ENCODE measurements at regions not wholly inside any gene's neighbourhood (a gene's known extent, or its start where the extent isn't known, plus 50 kb on each side); places are given as distances from the start of the nearest gene placed in this dataset.

- TF ChIP-seq MAX (IDR thresholded peaks at IDR 0.05) (no peak), TCF12 (IDR thresholded peaks at IDR 0.05; ENCODE audit: low read depth) (no peak), EP300 (IDR thresholded peaks at IDR 0.05; ENCODE audit: borderline replicate concordance) (no peak), ZBTB7A (IDR thresholded peaks at IDR 0.05; ENCODE audit: low read depth) (no peak), TAF1 (IDR thresholded peaks at IDR 0.05; ENCODE audit: low read depth) (no peak), TEAD4 (IDR thresholded peaks at IDR 0.05) (no peak), CEBPB (IDR thresholded peaks at IDR 0.05) (no peak), NFIC (IDR thresholded peaks at IDR 0.05) (no peak), CREB1 (IDR thresholded peaks at IDR 0.05; ENCODE audit: low read depth) (no peak), RAD21 (IDR thresholded peaks at IDR 0.05; ENCODE audit: low read depth) (no peak), FOXM1 (IDR thresholded peaks at IDR 0.05; ENCODE audit: borderline replicate concordance, low read depth) (no peak), EGR1 (IDR thresholded peaks at IDR 0.05) (no peak), USF1 (IDR thresholded peaks at IDR 0.05) (no peak), YY1 (IDR thresholded peaks at IDR 0.05; ENCODE audit: low read depth) (no peak), REST (IDR thresholded peaks at IDR 0.05; ENCODE audit: low read depth) (no peak)
These were observed 98.7 kb downstream of the ASCL4 start for GRCh38 chr12:107873223-107873622.

- no peak for TF ChIP-seq MAX (IDR thresholded peaks at IDR 0.05)
- no peak for TF ChIP-seq FOXM1 (IDR thresholded peaks at IDR 0.05; ENCODE audit: borderline replicate concordance, low read depth)
- TF ChIP-seq YY1 (IDR thresholded peaks at IDR 0.05; ENCODE audit: low read depth), result no peak
- TF ChIP-seq CREB1 (IDR thresholded peaks at IDR 0.05; ENCODE audit: low read depth), result no peak
- no peak for TF ChIP-seq USF1 (IDR thresholded peaks at IDR 0.05)
- no peak for TF ChIP-seq EGR1 (IDR thresholded peaks at IDR 0.05)
- no peak for TF ChIP-seq EP300 (IDR thresholded peaks at IDR 0.05; ENCODE audit: borderline replicate concordance)
- no peak for TF ChIP-seq TAF1 (IDR thresholded peaks at IDR 0.05; ENCODE audit: low read depth)
- no peak for TF ChIP-seq CEBPB (IDR thresholded peaks at IDR 0.05)
- no peak for TF ChIP-seq TEAD4 (IDR thresholded peaks at IDR 0.05)
- no peak for TF ChIP-seq NFIC (IDR thresholded peaks at IDR 0.05)
- no peak for TF ChIP-seq REST (IDR thresholded peaks at IDR 0.05; ENCODE audit: low read depth)
- TF ChIP-seq ZBTB7A (IDR thresholded peaks at IDR 0.05; ENCODE audit: low read depth), result no peak
- no peak for TF ChIP-seq RAD21 (IDR thresholded peaks at IDR 0.05; ENCODE audit: low read depth)
- no peak for TF ChIP-seq TCF12 (IDR thresholded peaks at IDR 0.05; ENCODE audit: low read depth)
These were observed 101.3 kb downstream of the ASCL4 start for GRCh38 chr12:107875786-107876185.

- TF ChIP-seq TAF1 (IDR thresholded peaks at IDR 0.05; ENCODE audit: low read depth) (no peak), TEAD4 (IDR thresholded peaks at IDR 0.05) (no peak), EGR1 (IDR thresholded peaks at IDR 0.05) (no peak), USF1 (IDR thresholded peaks at IDR 0.05) (no peak), RAD21 (IDR thresholded peaks at IDR 0.05; ENCODE audit: low read depth) (peak; percentile 78), TCF12 (IDR thresholded peaks at IDR 0.05; ENCODE audit: low read depth) (no peak), YY1 (IDR thresholded peaks at IDR 0.05; ENCODE audit: low read depth) (no peak), NFIC (IDR thresholded peaks at IDR 0.05) (no peak), CEBPB (IDR thresholded peaks at IDR 0.05) (no peak)
These were observed 110.5 kb downstream of the ASCL4 start for GRCh38 chr12:107884769-107885694.

- TF ChIP-seq TEAD4 (IDR thresholded peaks at IDR 0.05) (no peak), EP300 (IDR thresholded peaks at IDR 0.05; ENCODE audit: borderline replicate concordance) (no peak), USF1 (IDR thresholded peaks at IDR 0.05) (no peak), ZBTB7A (IDR thresholded peaks at IDR 0.05; ENCODE audit: low read depth) (no peak), FOXM1 (IDR thresholded peaks at IDR 0.05; ENCODE audit: borderline replicate concordance, low read depth) (no peak), YY1 (IDR thresholded peaks at IDR 0.05; ENCODE audit: low read depth) (no peak), CREB1 (IDR thresholded peaks at IDR 0.05; ENCODE audit: low read depth) (no peak), EGR1 (IDR thresholded peaks at IDR 0.05) (no peak), TAF1 (IDR thresholded peaks at IDR 0.05; ENCODE audit: low read depth) (no peak), RAD21 (IDR thresholded peaks at IDR 0.05; ENCODE audit: low read depth) (no peak), REST (IDR thresholded peaks at IDR 0.05; ENCODE audit: low read depth) (no peak), TCF12 (IDR thresholded peaks at IDR 0.05; ENCODE audit: low read depth) (no peak), NFIC (IDR thresholded peaks at IDR 0.05) (no peak), MAX (IDR thresholded peaks at IDR 0.05) (no peak), CEBPB (IDR thresholded peaks at IDR 0.05) (no peak)
These were observed 114.3 kb downstream of the ASCL4 start for GRCh38 chr12:107888789-107889188.

Measured in Ishikawa (cell line).